Activated T-cell treated with anti-CD3 and anti-CD28 coated beads, Interleukin-2, amount 50 U/mL, for 48 hours (primary cell): ENCODE measurements at regions not wholly inside any gene's neighbourhood (a gene's known extent, or its start where the extent isn't known, plus 50 kb on each side); places are given as distances from the start of the nearest gene placed in this dataset.

ENCODE experiments used
- DNase-seq, 2 experiments: peaks; one replicate each; pipeline ENCODE4 v3.0.0-alpha.2; 2020

- no peak for DNase-seq
These were observed 55.7 kb upstream of the HS3ST5 start for GRCh38 chr6:114398481-114398880.
